H9 (cell line): ENCODE measurements at regions not wholly inside any gene's neighbourhood (a gene's known extent, or its start where the extent isn't known, plus 50 kb on each side); places are given as distances from the start of the nearest gene placed in this dataset.

Experiments
- DNase-seq: peaks from one replicate; pipeline ENCODE4 v3.0.0-alpha.2; 2017
- H2AFZ ChIP-seq: one replicate; pipeline ENCODE4 v1.6.1; 2013; ENCODE audit warnings: mild to moderate bottlenecking, low read length, control low read depth, moderate library complexity
- H2AK5ac ChIP-seq: 2 replicates; pipeline ENCODE4 v1.6.1; 2013; ENCODE audit warnings: low read length, control low read depth, mixed read lengths; ENCODE audit not compliant: insufficient read length
- H2BK120ac ChIP-seq: one replicate; pipeline ENCODE4 v1.6.1; 2013; ENCODE audit warnings: low read depth, mild to moderate bottlenecking, low read length, control low read depth, inconsistent platforms; ENCODE audit not compliant: poor library complexity, severe bottlenecking
- H2BK12ac ChIP-seq: 2 replicates; pipeline ENCODE4 v1.6.1; 2013; ENCODE audit warnings: low read length, control low read depth, mixed read lengths, low read depth; ENCODE audit not compliant: insufficient read length
- H2BK15ac ChIP-seq: 2 replicates; pipeline ENCODE4 v1.6.1; 2013; ENCODE audit warnings: low read depth, low read length, control low read depth
- H2BK20ac ChIP-seq: one replicate; pipeline ENCODE4 v1.6.1; 2013; ENCODE audit warnings: low read depth, mild to moderate bottlenecking, low read length, control low read depth, inconsistent platforms; ENCODE audit not compliant: poor library complexity, severe bottlenecking
- H2BK5ac ChIP-seq: 2 replicates; pipeline ENCODE4 v1.6.1; 2013; ENCODE audit warnings: low read length, control low read depth, mixed read lengths; ENCODE audit not compliant: insufficient read length
- H3K14ac ChIP-seq: 2 replicates; pipeline ENCODE4 v1.6.1; 2013; ENCODE audit warnings: low read length, control low read depth; ENCODE audit not compliant: insufficient read depth
- H3K18ac ChIP-seq: 2 replicates; pipeline ENCODE4 v1.6.1; 2013; ENCODE audit warnings: low read depth, mild to moderate bottlenecking, mixed read lengths, low read length, control low read depth; ENCODE audit not compliant: insufficient read length
- H3K23ac ChIP-seq: 2 replicates; pipeline ENCODE4 v1.6.1; 2013; ENCODE audit warnings: low read length, control low read depth, mixed read lengths, low read depth; ENCODE audit not compliant: insufficient read length
- H3K23me2 ChIP-seq: 2 replicates; pipeline ENCODE4 v1.6.1; 2013; ENCODE audit warnings: low read depth, mild to moderate bottlenecking, mixed read lengths, low read length, control low read depth; ENCODE audit not compliant: insufficient read length, poor library complexity, severe bottlenecking
- H3K27ac ChIP-seq: 2 replicates; pipeline ENCODE4 v1.5.1; 2013; ENCODE audit warnings: low read length, control low read depth, mixed read lengths, low read depth; ENCODE audit not compliant: insufficient read length
- H3K27me3 ChIP-seq: 2 replicates; pipeline ENCODE4 v1.6.1; 2013; ENCODE audit warnings: low read length, control low read depth, inconsistent platforms; ENCODE audit not compliant: insufficient read depth
- H3K4ac ChIP-seq: 2 replicates; pipeline ENCODE4 v1.6.1; 2013; ENCODE audit warnings: low read depth, mild to moderate bottlenecking, control low read depth, inconsistent platforms, low read length, moderate library complexity
- H3K4me1 ChIP-seq: 2 replicates; pipeline ENCODE4 v1.6.1; 2013; ENCODE audit warnings: low read length, control low read depth, inconsistent platforms; ENCODE audit not compliant: insufficient read depth
- H3K4me2 ChIP-seq: 2 replicates; pipeline ENCODE4 v1.6.1; 2013; ENCODE audit warnings: low read length, control low read depth, mixed read lengths; ENCODE audit not compliant: insufficient read length, insufficient read depth
- H3K56ac ChIP-seq: 2 replicates; pipeline ENCODE4 v1.6.1; 2013; ENCODE audit warnings: low read depth, mild to moderate bottlenecking, mixed read lengths, low read length, control low read depth; ENCODE audit not compliant: insufficient read length
- H3K79me1 ChIP-seq: 2 replicates; pipeline ENCODE4 v1.6.1; 2013; ENCODE audit warnings: low read depth, mild to moderate bottlenecking, moderate library complexity, low read length, control low read depth, inconsistent platforms; ENCODE audit not compliant: insufficient read depth, poor library complexity, severe bottlenecking
- H3K79me2 ChIP-seq: 2 replicates; pipeline ENCODE4 v1.6.1; 2013; ENCODE audit warnings: low read length, control low read depth, inconsistent platforms; ENCODE audit not compliant: insufficient read depth
- H3K9ac ChIP-seq: 2 replicates; pipeline ENCODE4 v1.6.1; 2013; ENCODE audit warnings: low read length, control low read depth, mixed read lengths; ENCODE audit not compliant: insufficient read length; ENCODE audit errors: extremely low read depth
- H3K9me3 ChIP-seq: one replicate; pipeline ENCODE4 v1.6.1; 2013; ENCODE audit warnings: low read depth, low read length, inconsistent platforms; ENCODE audit not compliant: control insufficient read depth
- H3T11ph ChIP-seq: one replicate; pipeline ENCODE4 v1.6.1; 2013; ENCODE audit warnings: mild to moderate bottlenecking, low read length, control low read depth, inconsistent platforms
- H4K20me1 ChIP-seq: one replicate; pipeline ENCODE4 v1.6.1; 2013; ENCODE audit not compliant: control insufficient read depth, insufficient read length, insufficient read depth
- H4K5ac ChIP-seq: 2 replicates; pipeline ENCODE4 v1.6.1; 2013; ENCODE audit warnings: low read depth, mild to moderate bottlenecking, mixed read lengths, low read length, control low read depth; ENCODE audit not compliant: insufficient read length
- H4K8ac ChIP-seq: replicated peaks from 2 replicates; pipeline ENCODE4 v1.6.1; 2013; ENCODE audit warnings: low read length, control low read depth, mixed read lengths, low read depth; ENCODE audit not compliant: insufficient read length
- H4K91ac ChIP-seq: 2 replicates; pipeline ENCODE4 v1.6.1; 2013; ENCODE audit warnings: low read depth, mild to moderate bottlenecking, moderate library complexity, mixed read lengths, low read length, control low read depth; ENCODE audit not compliant: insufficient read length
- H3K27ac Mint-ChIP-seq, 3 experiments: 2 replicates in 2 of 3; 3 replicates in 1 of 3; pipeline ENCODE4 v1.8.0; 2020 to 2021; ENCODE audit warnings: mixed read lengths in 3 of 3, mild to moderate bottlenecking in 1 of 3, moderate library complexity in 1 of 3
- H3K27me3 Mint-ChIP-seq: 2 replicates; pipeline ENCODE4 v1.8.0; 2021; ENCODE audit warnings: low read depth, mild to moderate bottlenecking, moderate library complexity, mixed read lengths
- H3K36me3 Mint-ChIP-seq, 3 experiments: 2 replicates in 2 of 3; 3 replicates in 1 of 3; pipeline ENCODE4 v1.8.0; 2020 to 2021; ENCODE audit warnings: low read depth in 3 of 3, mixed read lengths in 3 of 3; ENCODE audit not compliant: insufficient read depth in 1 of 3
- H3K4me1 Mint-ChIP-seq, 2 experiments: 2 replicates each; pipeline ENCODE4 v1.8.0; 2020; ENCODE audit warnings: mixed read lengths in 2 of 2
- H3K4me3 Mint-ChIP-seq, 2 experiments: 2 replicates in 1 of 2; 3 replicates in 1 of 2; pipeline ENCODE4 v1.8.0; 2020 to 2021; ENCODE audit warnings: mild to moderate bottlenecking in 2 of 2, mixed read lengths in 2 of 2, moderate library complexity in 1 of 2
- H3K9me3 Mint-ChIP-seq, 2 experiments: 2 replicates in 1 of 2; 3 replicates in 1 of 2; pipeline ENCODE4 v1.8.0; 2020; ENCODE audit warnings: mild to moderate bottlenecking in 2 of 2, mixed read lengths in 2 of 2, moderate library complexity in 1 of 2
- CTCF ChIP-seq: fragments of 200-600 bp; sonication (generic); conservative IDR thresholded peaks from 3 replicates; pipeline ENCODE4 v1.8.0; 2021; ENCODE audit warnings: antibody characterized with exemption, mild to moderate bottlenecking
- WGBS: extraction: QIAGEN DNeasy Blood & Tissue Kit; methylation state at CpG from one replicate; pipeline ENCODE4 v1.1.7; 2013; ENCODE audit warnings: missing lambda C conversion rate, low lambda C conversion rate, mixed read lengths; ENCODE audit not compliant: insufficient read length; ENCODE audit errors: extremely low coverage; 5-methylcytosine and 5-hydroxymethylcytosine counted together

GRCh38 chr5:121304838-121305237, 546.8 kb upstream of the FTMT start:
- no peak overlapping the region for H4K91ac ChIP-seq

More at GRCh38 chr5:121304838-121305237, 546.8 kb upstream of the FTMT start:
- H3K4me3 Mint-ChIP-seq, result no peak overlapping the region
- Histone ChIP-seq H3K4ac (no peak overlapping the region), H3K4me1 (no peaks in the 10 kb centered on the region), H3K79me1 (no peaks in the 10 kb centered on the region), H3K27ac (no peak overlapping the region), H2BK120ac (no peak overlapping the region), H4K8ac (no peak overlapping the region), H3K9ac (no peak overlapping the region), H2BK20ac (no peak overlapping the region), H4K20me1 (no peaks in the 10 kb centered on the region), H2AK5ac (no peak overlapping the region), H2BK12ac (no peak overlapping the region), H3K9me3 (no peaks in the 10 kb centered on the region), H2BK5ac (no peak overlapping the region), H2AFZ (no peak overlapping the region), H3K79me2 (no peaks in the 10 kb centered on the region), H3T11ph (no peak overlapping the region), H3K4me2 (no peak overlapping the region), H3K56ac (no peak overlapping the region), H3K14ac (no peak overlapping the region), H4K5ac (no peak overlapping the region), H3K27me3 (no peaks in the 10 kb centered on the region), H3K23me2 (no peaks in the 10 kb centered on the region), H3K23ac (no peak overlapping the region), H2BK15ac (no peak overlapping the region), H3K18ac (no peak overlapping the region)
- no peak for TF ChIP-seq CTCF
- H3K27ac Mint-ChIP-seq, result no peak overlapping the region
- H3K36me3 Mint-ChIP-seq, result no peaks in the 10 kb centered on the region
- no peaks in the 10 kb centered on the region for H3K9me3 Mint-ChIP-seq
- DNase-seq, result no peak
- H3K4me1 Mint-ChIP-seq, result no peaks in the 10 kb centered on the region
- WGBS, result no CpG with 5 or more reads among the region's 1 CpG
- H3K27me3 Mint-ChIP-seq, result no peaks in the 10 kb centered on the region
